Ammon's horn (tissue), 1 donor: ENCODE measurements at regions not wholly inside any gene's neighbourhood (a gene's known extent, or its start where the extent isn't known, plus 50 kb on each side); places are given as distances from the start of the nearest gene placed in this dataset.
"Not testable (repeated sequence)": the region's sequence is repeated elsewhere in the genome, so short reads cannot be mapped to it uniquely, and the experiment has no call there.

Experiments
- DNase-seq: peaks from one replicate; pipeline ENCODE4 v3.0.0-alpha.2; 2016; ENCODE audit warnings: low spot score

DNA sequence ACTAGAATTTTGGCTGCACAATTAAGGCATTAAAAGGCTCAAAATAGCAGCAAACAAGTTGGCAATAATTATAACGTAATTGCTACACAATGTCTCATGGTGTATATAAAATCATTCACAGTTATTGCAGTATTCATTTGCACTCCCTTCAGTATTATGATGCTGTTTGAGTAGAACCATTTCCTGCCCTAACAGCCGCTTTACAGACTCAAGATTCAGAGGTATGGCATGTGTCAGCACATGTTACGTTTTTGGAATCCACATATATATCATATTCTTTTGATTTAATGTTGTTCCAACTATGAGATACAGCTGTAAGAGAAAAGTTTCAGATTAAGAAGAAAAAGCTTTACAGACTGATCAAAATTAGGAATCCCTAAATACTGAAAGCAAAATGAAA, 56.3 kb upstream of the NCKAP5 start:
- no peak for DNase-seq

DNA sequence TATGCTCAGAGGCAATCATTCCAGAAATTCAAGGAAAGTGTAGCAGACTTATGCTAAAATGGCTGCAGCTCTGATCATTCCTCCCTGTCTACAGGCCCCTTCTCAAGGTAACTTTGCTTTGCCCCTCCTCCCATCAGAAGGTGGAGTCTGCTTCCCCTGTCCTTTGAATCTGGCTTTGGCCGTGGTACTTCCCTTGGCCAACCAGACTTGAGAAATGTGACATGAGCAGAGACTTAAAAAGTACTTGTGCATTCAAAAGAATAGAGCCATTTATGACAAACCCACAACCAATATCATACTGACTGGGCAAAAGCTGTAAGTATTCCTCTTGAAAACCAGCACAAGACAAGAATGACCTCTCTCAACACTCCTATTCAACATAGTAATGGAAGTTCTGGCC, 59.5 kb upstream of the NCKAP5 start:
- DNase-seq = no peak

- no peak for DNase-seq
These were observed 65.0 kb upstream of the NCKAP5 start for GRCh38 chr2:133633309-133633708.

DNA sequence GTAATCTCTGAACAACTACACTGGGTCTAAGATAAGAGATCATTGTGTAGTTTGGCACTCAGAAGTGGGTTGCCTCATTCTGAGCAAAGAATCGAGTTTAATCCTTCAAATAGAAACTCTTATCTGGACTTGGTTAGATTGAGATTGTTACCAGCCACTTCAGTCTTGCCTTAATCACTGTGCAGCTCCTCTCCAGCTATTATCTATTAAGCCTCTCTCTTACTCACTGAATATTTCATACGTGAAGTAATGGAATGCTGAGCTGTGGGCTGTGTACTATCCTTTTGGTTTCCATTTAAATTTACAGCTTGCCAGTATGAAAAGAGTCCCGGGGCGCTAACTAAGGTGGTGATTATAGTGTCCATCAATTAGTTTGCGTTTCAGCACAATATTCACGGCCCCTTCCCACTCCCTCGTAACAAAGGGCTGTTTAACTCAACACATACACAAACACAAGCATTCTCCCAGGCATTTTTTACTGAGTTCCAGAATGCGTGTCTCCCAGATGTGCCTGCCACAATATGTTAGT, 65.7 kb upstream of the NCKAP5 start:
- no peak for DNase-seq

GRCh38 chr2:133635131-133635530, 66.9 kb upstream of the NCKAP5 start:
- DNase-seq = no peak

- no peak for DNase-seq
These were observed 68.0 kb upstream of the NCKAP5 start for GRCh38 chr2:133636287-133636686.

GRCh38 chr2:133640103-133640502, 71.8 kb upstream of the NCKAP5 start:
- DNase-seq = no peak

DNA sequence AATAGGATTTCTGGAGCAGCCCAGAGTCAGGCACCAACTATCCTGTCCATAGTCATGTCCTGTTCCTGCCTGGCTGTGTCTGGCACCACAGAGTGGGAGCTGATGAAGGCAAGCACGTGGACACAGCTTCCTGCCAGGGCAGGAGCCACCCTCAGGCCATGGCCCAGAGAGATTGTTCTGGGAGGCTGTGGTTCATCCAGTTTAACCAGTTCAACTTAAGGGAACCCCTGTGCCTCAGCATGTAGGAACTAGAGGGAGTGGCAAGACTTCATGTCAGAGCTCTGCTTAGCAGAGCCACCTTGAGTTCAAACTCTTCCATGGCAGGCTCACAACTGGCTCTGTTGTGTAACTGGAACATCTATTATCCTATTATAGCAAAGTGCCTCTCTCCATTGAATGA, 73.2 kb upstream of the NCKAP5 start:
- peak; percentile 82 for DNase-seq

- no peak for DNase-seq
These were observed 73.9 kb upstream of the NCKAP5 start for GRCh38 chr2:133641942-133642725.

- peak; percentile 61 for DNase-seq
These were observed 74.5 kb upstream of the NCKAP5 start for GRCh38 chr2:133642791-133643191.

DNA sequence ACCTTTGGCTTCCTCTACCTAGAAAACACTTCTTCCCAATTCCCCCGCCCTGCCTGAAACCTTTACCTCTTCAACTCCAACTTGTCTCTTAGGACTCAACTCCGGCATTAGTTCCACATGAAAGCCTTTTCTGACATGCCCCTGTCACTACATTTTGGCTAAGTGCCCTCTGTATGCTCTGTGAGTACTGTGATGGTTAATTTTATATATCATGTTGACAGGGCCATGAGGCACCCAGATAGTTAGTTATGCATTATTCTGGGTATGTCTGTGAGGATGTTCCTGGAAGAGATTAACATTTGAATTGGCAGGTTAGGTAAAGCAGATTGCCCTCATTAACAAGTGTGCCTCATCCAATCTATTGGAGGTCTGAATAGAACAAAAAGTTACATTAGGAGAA, 75.6 kb upstream of the NCKAP5 start:
- no peak for DNase-seq

GRCh38 chr2:133644846-133645245, 76.6 kb upstream of the NCKAP5 start:
- DNase-seq = no peak

GRCh38 chr2:133647386-133647785, 79.1 kb upstream of the NCKAP5 start:
- not testable (repeated sequence) for DNase-seq

GRCh38 chr2:133651861-133652260, 83.6 kb upstream of the NCKAP5 start:
- DNase-seq = no peak

- DNase-seq = no peak
These were observed 84.1 kb upstream of the NCKAP5 start for GRCh38 chr2:133652398-133652797.

GRCh38 chr2:133653056-133653455, 84.8 kb upstream of the NCKAP5 start:
- no peak for DNase-seq

GRCh38 chr2:133654949-133655348, 86.7 kb upstream of the NCKAP5 start:
- no peak for DNase-seq

DNA sequence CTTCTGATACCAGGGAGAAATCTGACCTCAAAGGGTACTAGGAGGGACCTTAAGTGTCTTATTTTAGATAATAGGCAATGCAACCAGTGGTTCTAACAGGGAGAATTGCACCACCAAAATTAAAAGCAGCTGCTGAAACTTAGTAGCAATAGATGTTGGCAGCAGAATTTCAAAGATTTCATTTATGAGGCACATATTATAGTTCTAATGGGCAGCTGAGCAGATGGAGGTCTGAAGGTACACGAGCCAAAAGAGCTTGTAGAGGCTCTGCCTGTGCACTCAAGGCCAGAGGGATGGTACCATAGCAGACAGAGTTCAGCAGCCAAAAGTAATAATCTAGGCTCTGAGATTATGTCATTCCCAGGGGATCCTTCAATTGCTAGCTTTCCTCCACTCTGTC, 87.3 kb upstream of the NCKAP5 start:
- DNase-seq = no peak

DNA sequence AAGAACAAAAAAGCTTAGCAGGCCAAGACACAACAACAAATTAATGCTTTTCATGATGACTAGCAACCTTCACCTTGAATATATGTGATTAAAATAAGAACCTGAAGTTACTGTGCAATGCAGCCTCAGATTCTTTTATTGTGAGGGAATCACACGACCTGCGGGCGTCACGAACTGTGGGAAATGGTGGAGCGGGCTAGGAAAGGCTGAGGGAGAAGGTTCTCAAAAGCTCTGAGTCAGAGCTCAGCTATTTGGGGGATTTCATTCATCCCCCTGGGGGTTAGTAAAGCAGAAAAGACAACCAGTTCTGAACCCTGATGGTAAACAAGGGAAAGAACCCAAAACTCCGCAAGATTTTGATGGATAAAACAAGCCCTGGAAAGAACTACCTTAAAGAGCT, 89.3 kb upstream of the NCKAP5 start:
- no peak for DNase-seq

DNA sequence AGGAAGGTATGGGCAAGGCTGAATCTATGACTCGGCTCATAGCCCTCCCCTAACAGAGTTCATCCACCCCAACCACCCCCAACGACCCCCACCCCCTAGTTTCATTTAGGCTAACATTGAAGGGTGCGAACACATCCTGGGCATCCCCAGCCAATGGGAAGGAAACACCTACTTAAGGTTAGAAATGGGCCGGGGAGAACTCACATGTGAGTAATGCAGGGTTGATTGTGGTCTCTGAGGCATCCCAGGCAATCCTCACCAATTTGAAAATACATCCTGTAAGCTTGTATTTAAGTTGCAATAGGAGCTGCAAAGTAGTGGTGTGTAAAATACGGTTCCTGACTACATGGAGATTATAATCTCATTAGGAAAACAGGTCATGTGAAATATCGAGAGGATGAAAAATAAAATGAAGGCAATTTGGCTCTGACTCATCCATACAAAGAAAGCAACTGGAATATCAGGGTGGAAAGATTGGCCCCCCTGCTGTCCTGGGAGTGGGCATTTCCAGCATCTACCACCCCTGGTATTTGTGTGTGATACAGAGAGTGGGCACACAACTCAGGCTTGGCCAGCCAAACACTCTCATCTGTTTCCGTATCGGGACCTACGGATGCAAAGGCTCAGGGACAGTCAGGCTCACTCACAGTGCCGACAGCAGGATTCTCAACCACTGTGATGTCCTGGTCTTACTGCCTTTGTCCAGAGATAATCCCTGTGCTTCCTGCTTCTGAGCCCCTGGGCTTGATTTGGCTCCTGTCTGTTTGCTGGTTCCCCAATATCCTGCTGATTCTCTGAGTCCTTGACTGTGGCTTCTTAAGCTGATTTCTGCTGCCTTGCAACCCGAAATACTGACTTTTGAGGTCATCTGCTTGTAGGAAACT, 90.0 kb upstream of the NCKAP5 start:
- DNase-seq = no peak

DNA sequence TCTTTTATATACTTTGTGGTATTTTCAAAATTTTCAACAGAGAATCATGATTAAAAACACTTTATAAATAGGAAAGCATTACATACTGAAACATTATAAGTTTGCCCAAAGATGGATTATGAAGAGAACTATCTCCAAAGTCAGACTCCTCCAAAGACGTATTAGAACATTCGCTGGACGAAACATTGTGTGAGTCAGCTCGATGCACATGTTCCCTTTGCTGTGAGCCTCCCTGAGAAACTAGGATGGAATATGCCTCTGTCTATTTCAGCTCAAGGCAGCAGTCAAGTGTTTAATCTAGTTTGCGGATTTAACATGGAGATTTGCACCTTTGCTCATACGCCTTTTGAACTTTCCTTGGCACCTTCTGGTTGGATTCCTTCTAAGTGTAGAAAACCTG, 92.2 kb upstream of the NCKAP5 start:
- no peak for DNase-seq

GRCh38 chr2:133661392-133661791, 93.1 kb upstream of the NCKAP5 start:
- DNase-seq = peak; percentile 52

GRCh38 chr2:133666621-133667020, 98.4 kb upstream of the NCKAP5 start:
- no peak for DNase-seq
